HepG2 (cell line): ENCODE measurements at regions not wholly inside any gene's neighbourhood (a gene's known extent, or its start where the extent isn't known, plus 50 kb on each side); places are given as distances from the start of the nearest gene placed in this dataset.

Experiments used
- ATAC-seq: fragments of 200-7000 bp; cut with Tn5 transposase; 3 replicates; pipeline ENCODE4 v1.9.1; 2020; ENCODE audit warnings: mild to moderate bottlenecking, moderate library complexity
- BruUV-seq: library from RNA; stranded (reverse); fragments of 400-500 nt; replicated peaks from 2 replicates; lab custom pipeline; 2021; lab: Mats Ljungman, UMichigan
- CTCF ChIA-PET: fragments of 300-600 bp; formaldehyde crosslinking; extraction: SDS; loops from one replicate; lab custom pipeline; 2021; ENCODE audit warnings: low total read pairs, inconsistent platforms, low intra/inter-chr PET ratio; lab: Yijun Ruan, JAX
- POLR2A ChIA-PET: fragments of 350-600 bp; sonication (Branson Sonifier 250); formaldehyde crosslinking; loops from one replicate; lab custom pipeline; 2020; ENCODE audit warnings: antibody characterized with exemption, inconsistent platforms; lab: Yijun Ruan, JAX
- DNase-seq: peaks from one replicate; pipeline ENCODE4 v3.0.0-alpha.2; 2015; ENCODE audit warnings: low spot score
- FAIRE-seq: peaks from 3 replicates; lab custom pipeline; 2011; peaks lifted over from hg19 to GRCh38; lab: Jason Lieb, UNC
- H2AFZ ChIP-seq: one replicate; pipeline ENCODE4 v1.6.1; 2011; ENCODE audit warnings: low read length, inconsistent platforms
- H3K27ac ChIP-seq: fragments of 300-600 bp; 3 replicates; pipeline ENCODE4 v1.8.0; 2011; ENCODE audit warnings: mixed run types, mild to moderate bottlenecking, mixed read lengths, low read length, inconsistent platforms; ENCODE audit not compliant: insufficient read depth; ENCODE audit errors: extremely low read length
- H3K27me3 ChIP-seq, 2 experiments: fragments of 200-600 bp in 1 of 2; 2 replicates in 1 of 2; 3 replicates in 1 of 2; pipeline versions ENCODE4 v1.6.0 to v1.8.0; 2011; ENCODE audit warnings: low read length in 2 of 2, mild to moderate bottlenecking in 2 of 2, moderate library complexity in 2 of 2, inconsistent platforms in 1 of 2; ENCODE audit not compliant: insufficient read depth in 2 of 2, control insufficient read depth in 1 of 2
- H3K36me3 ChIP-seq, 2 experiments: fragments of 200-600 bp in 1 of 2; replicated peaks in 1 of 2; 2 replicates in 1 of 2; 3 replicates in 1 of 2; pipeline versions ENCODE4 v1.5.1 to v1.8.0; 2011; ENCODE audit warnings: low read length in 2 of 2, inconsistent platforms in 1 of 2; ENCODE audit not compliant: insufficient read depth in 2 of 2, control insufficient read depth in 1 of 2
- H3K4me1 ChIP-seq: 2 replicates; pipeline ENCODE4 v1.5.1; 2012; ENCODE audit warnings: low read length, inconsistent platforms; ENCODE audit not compliant: insufficient read depth
- H3K4me2 ChIP-seq: 2 replicates; pipeline ENCODE4 v1.6.0; 2011; ENCODE audit warnings: low read depth, low read length, inconsistent platforms
- H3K4me3 ChIP-seq, 3 experiments: fragments of 200-600 bp in 1 of 3; sonication (generic), shearing (Covaris generic) in 1 of 3; replicated peaks in 1 of 3; 2 replicates each; pipeline ENCODE4 v1.5.1; 2011 to 2016; ENCODE audit warnings: low read length in 3 of 3, inconsistent platforms in 2 of 3, low read depth in 2 of 3, mild to moderate bottlenecking in 2 of 3, control low read depth in 1 of 3, mixed read lengths in 1 of 3; ENCODE audit not compliant: insufficient read depth in 1 of 3
- H3K79me2 ChIP-seq: one replicate; pipeline ENCODE4 v1.6.1; 2011; ENCODE audit warnings: low read length, inconsistent platforms; ENCODE audit not compliant: insufficient read depth
- H3K9ac ChIP-seq: 2 replicates; pipeline ENCODE4 v1.6.0; 2011; ENCODE audit warnings: mild to moderate bottlenecking, low read depth, low read length, inconsistent platforms; ENCODE audit not compliant: insufficient read depth
- H3K9me3 ChIP-seq: 2 replicates; pipeline ENCODE4 v1.5.1; 2012; ENCODE audit warnings: mild to moderate bottlenecking, low read length
- H4K20me1 ChIP-seq: 2 replicates; pipeline ENCODE4 v1.6.0; 2011; ENCODE audit warnings: inconsistent platforms, mild to moderate bottlenecking, low read length, moderate library complexity; ENCODE audit not compliant: insufficient read depth
- BCL3 ChIP-seq: sonication (generic); formaldehyde crosslinking; IDR thresholded peaks from 2 replicates; pipeline ENCODE4 v1.5.1; 2020; ENCODE audit warnings: mild to moderate bottlenecking, missing genetic modification reagents, moderate library complexity
- BRCA1 ChIP-seq: sonication (generic); formaldehyde crosslinking; IDR thresholded peaks from 2 replicates; pipeline ENCODE4 v1.4.0; 2020; ENCODE audit warnings: missing genetic modification reagents
- CREB1 ChIP-seq, 2 experiments: fragments of 450-650 bp in 1 of 2; IDR thresholded peaks; 2 replicates each; pipeline ENCODE4 v1.6.1; 2016 to 2017; ENCODE audit warnings: control low read depth in 1 of 2, mild to moderate bottlenecking in 1 of 2, missing compliant biosample characterization in 1 of 2, missing genetic modification characterization in 1 of 2
- MLXIP ChIP-seq: sonication (generic); formaldehyde crosslinking; IDR thresholded peaks from 2 replicates; pipeline ENCODE4 v1.9.0; 2021; ENCODE audit warnings: missing genetic modification reagents, borderline replicate concordance
- NRL ChIP-seq: sonication (generic); formaldehyde crosslinking; IDR thresholded peaks from 2 replicates; pipeline ENCODE4 v1.5.0; 2020; ENCODE audit warnings: missing genetic modification reagents, mild to moderate bottlenecking, moderate library complexity, borderline replicate concordance
- SNAI1 ChIP-seq: sonication (generic); formaldehyde crosslinking; IDR thresholded peaks from 2 replicates; pipeline ENCODE4 v1.5.0; 2020; ENCODE audit warnings: mild to moderate bottlenecking, missing genetic modification reagents, borderline replicate concordance
- ZEB1 ChIP-seq: IDR thresholded peaks from 2 replicates; pipeline ENCODE4 v1.6.1; 2012; ENCODE audit warnings: mild to moderate bottlenecking, low read depth, inconsistent platforms; ENCODE audit not compliant: insufficient replicate concordance
- ZNF256 ChIP-seq: sonication (generic); formaldehyde crosslinking; conservative IDR thresholded peaks from 2 replicates; pipeline ENCODE4 v1.4.0; 2020; ENCODE audit warnings: missing genetic modification reagents
- WGBS: methylation state at CpG from one replicate; pipeline ENCODE4 v1.1.6; 2017; ENCODE audit warnings: low lambda C conversion rate; 5-methylcytosine and 5-hydroxymethylcytosine counted together
- in situ Hi-C: cut with HindIII; loops from 2 replicates; pipeline ENCODE4 v1.10.0; 2017; ENCODE audit warnings: low pct_unique_long_range_greater_than_20kb; ENCODE audit not compliant: extremely low pct_ligation_motif_present
- intact Hi-C: fragments of 100-400 bp; cut with micrococcal nuclease; formaldehyde crosslinking; loops from one replicate; pipeline ENCODE4 v1.10.0; 2022; ENCODE audit not compliant: unreplicated experiment
- TF ChIP-seq, protein P1 (sequence below): sonication (generic); formaldehyde crosslinking; IDR thresholded peaks from 2 replicates; pipeline ENCODE4 v1.8.1; 2023; ENCODE audit warnings: missing genetic modification reagents, inconsistent platforms, borderline replicate concordance

- no peak for TF ChIP-seq ZEB1
These were observed 376.2 kb downstream of the GXYLT1 start (continued) for GRCh38 chr12:41768456-41768855.

DNA sequence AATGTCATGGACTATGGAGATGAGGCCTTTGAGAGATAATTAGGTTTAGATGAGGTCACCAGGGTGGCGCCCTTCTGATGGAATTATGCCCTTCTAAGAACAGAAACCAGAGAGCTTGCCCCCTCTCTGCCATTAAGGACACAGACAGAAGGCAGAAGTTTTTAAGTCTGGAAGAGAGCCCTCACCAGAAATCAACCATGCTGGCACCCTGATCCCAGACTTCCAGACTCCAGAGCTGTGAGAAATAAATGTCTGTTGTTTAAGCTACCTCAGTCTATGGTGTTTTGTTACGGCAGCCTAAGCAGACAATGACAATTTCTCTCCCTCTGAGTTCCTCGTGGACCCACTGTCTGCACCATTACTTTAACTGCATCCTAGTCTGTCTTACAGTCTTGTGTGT is 382.0 kb downstream of the GXYLT1 start:
- TF ChIP-seq, protein P1, sequence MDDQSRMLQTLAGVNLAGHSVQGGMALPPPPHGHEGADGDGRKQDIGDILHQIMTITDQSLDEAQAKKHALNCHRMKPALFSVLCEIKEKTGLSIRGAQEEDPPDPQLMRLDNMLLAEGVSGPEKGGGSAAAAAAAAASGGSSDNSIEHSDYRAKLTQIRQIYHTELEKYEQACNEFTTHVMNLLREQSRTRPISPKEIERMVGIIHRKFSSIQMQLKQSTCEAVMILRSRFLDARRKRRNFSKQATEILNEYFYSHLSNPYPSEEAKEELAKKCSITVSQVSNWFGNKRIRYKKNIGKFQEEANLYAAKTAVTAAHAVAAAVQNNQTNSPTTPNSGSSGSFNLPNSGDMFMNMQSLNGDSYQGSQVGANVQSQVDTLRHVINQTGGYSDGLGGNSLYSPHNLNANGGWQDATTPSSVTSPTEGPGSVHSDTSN (CRISPR knock-in tag): no peak
- TF ChIP-seq MLXIP (no peak), BCL3 (CRISPR knock-in tag) (no peak), NRL (CRISPR knock-in tag) (no peak), ZNF256 (CRISPR knock-in tag) (no peak), SNAI1 (no peak), CREB1 (IDR thresholded peaks at IDR 0.05) (no peak), CREB1 (CRISPR knock-in tag; IDR thresholded peaks at IDR 0.05) (no peak), BRCA1 (CRISPR knock-in tag) (no peak)
- no peak overlapping the region for H3K4me3 ChIP-seq
- no peak overlapping the region for H3K27ac ChIP-seq
- POLR2A ChIA-PET: no interaction called here
- no peak overlapping the region for H2AFZ ChIP-seq
- H4K20me1 ChIP-seq: no peaks in the 10 kb centered on the region
- FAIRE-seq (no peak), DNase-seq (no peak), ATAC-seq (no peak)
- H3K79me2 ChIP-seq: no peaks in the 10 kb centered on the region
- no peak overlapping the region for H3K9ac ChIP-seq
- no TSS peak for BruUV-seq
- H3K9me3 ChIP-seq: no peaks in the 10 kb centered on the region
- H3K4me2 ChIP-seq: no peak overlapping the region
- no peaks in the 10 kb centered on the region for H3K36me3 ChIP-seq
- H3K27me3 ChIP-seq: no peaks in the 10 kb centered on the region
- no peaks in the 10 kb centered on the region for H3K4me1 ChIP-seq
- CTCF ChIA-PET: no interaction called here
- WGBS: 13% methylated on average over 3 of the region's 3 CpGs
- in situ Hi-C loops: no loop called here
- intact Hi-C loops: no loop called here
